OCI-M2 (cell line): ENCODE measurements at regions not wholly inside any gene's neighbourhood (a gene's known extent, or its start where the extent isn't known, plus 50 kb on each side); places are given as distances from the start of the nearest gene placed in this dataset.

ENCODE experiments used
- DNase-seq: peaks from one replicate; lab custom pipeline; 2025; ENCODE audit not compliant: unreplicated experiment; lab: John Stamatoyannopoulos, UW

GRCh38 chr3:72470904-72471417 is 377.3 kb downstream of the SHQ1 start:
- no peak for DNase-seq

GRCh38 chr3:72465853-72466252 is 382.4 kb downstream of the SHQ1 start:
- no peak for DNase-seq

GRCh38 chr3:72463083-72463482 is 385.2 kb downstream of the SHQ1 start:
- no peak for DNase-seq

GRCh38 chr3:72462595-72463011 is 385.6 kb downstream of the SHQ1 start:
- no peak for DNase-seq

- no peak for DNase-seq
These were observed 386.5 kb downstream of the SHQ1 start for GRCh38 chr3:72461787-72462186.

GRCh38 chr3:72460205-72461174 is 387.8 kb downstream of the SHQ1 start:
- DNase-seq = peak; percentile 7

- no peak for DNase-seq
These were observed 388.7 kb downstream of the SHQ1 start for GRCh38 chr3:72459588-72459987.

- no peak for DNase-seq
These were observed 389.9 kb downstream of the SHQ1 start for GRCh38 chr3:72458375-72458774.

- DNase-seq = no peak
These were observed 393.8 kb downstream of the SHQ1 start for GRCh38 chr3:72454441-72454840.

- no peak for DNase-seq
These were observed 394.5 kb downstream of the SHQ1 start for GRCh38 chr3:72453706-72454105.

GRCh38 chr3:72452745-72453144 is 395.5 kb downstream of the SHQ1 start:
- no peak for DNase-seq

- no peak for DNase-seq
These were observed 396.4 kb downstream of the SHQ1 start for GRCh38 chr3:72451841-72452240.

GRCh38 chr3:72449551-72449950 is 398.7 kb downstream of the SHQ1 start:
- DNase-seq = no peak

- DNase-seq = peak; percentile 22
These were observed 399.4 kb downstream of the SHQ1 start for GRCh38 chr3:72448858-72449257.

- no peak for DNase-seq
These were observed 399.8 kb downstream of the SHQ1 start for GRCh38 chr3:72448375-72448823.

GRCh38 chr3:72447059-72447946 is 400.9 kb downstream of the SHQ1 start:
- DNase-seq = peak; percentile 37

GRCh38 chr3:72446218-72447058 is 401.8 kb downstream of the SHQ1 start, which contains the start of gene RYBP:
Gene RYBP, minus strand, starts transcription at chr3:72446621.
- no peak for DNase-seq

GRCh38 chr3:72445827-72446217 is 402.4 kb downstream of the SHQ1 start:
- no peak for DNase-seq

GRCh38 chr3:72444656-72445223 is 403.5 kb downstream of the SHQ1 start:
- no peak for DNase-seq

- no peak for DNase-seq
These were observed 405.5 kb downstream of the SHQ1 start for GRCh38 chr3:72442759-72443158.
